Thyroid gland (tissue), 4 donors: ENCODE measurements at regions not wholly inside any gene's neighbourhood (a gene's known extent, or its start where the extent isn't known, plus 50 kb on each side); places are given as distances from the start of the nearest gene placed in this dataset.

Experiments
- DNase-seq, 2 donors: peaks; one replicate each; pipeline ENCODE4 v3.0.0-alpha.2; 2019
- H3K27ac ChIP-seq, 3 donors: fragments of 200-600 bp; sonication (generic); 1 replicate in 2 of 3; 2 replicates in 1 of 3; pipeline ENCODE4 v1.5.1; 2016 to 2019; ENCODE audit warnings: mild to moderate bottlenecking in 1 of 3, moderate library complexity in 1 of 3
- H3K27me3 ChIP-seq: fragments of 200-600 bp; sonication (generic); one replicate; pipeline ENCODE4 v1.5.1; 2019
- H3K36me3 ChIP-seq, 2 donors: fragments of 200-600 bp; sonication (generic); one replicate each; pipeline ENCODE4 v1.5.1; 2016 to 2019
- H3K4me1 ChIP-seq, 2 donors: fragments of 200-600 bp; sonication (generic); one replicate each; pipeline ENCODE4 v1.5.1; 2017 to 2019
- H3K4me3 ChIP-seq, 3 donors: fragments of 200-600 bp; sonication (generic); replicated peaks in 1 of 3; 1 replicate in 2 of 3; 2 replicates in 1 of 3; pipeline ENCODE4 v1.5.1; 2016; ENCODE audit warnings: mild to moderate bottlenecking in 1 of 3
- H3K9me3 ChIP-seq: fragments of 200-600 bp; sonication (generic); one replicate; pipeline ENCODE4 v1.5.1; 2017
- POLR2A ChIP-seq, 2 donors: fragments of 450-650 bp; IDR thresholded peaks; one replicate each; pipeline ENCODE4 v1.6.1; 2017; ENCODE audit warnings: antibody characterized with exemption in 2 of 2, mild to moderate bottlenecking in 2 of 2, moderate library complexity in 1 of 2
- WGBS, 2 donors: methylation state at CpG; one replicate each; pipeline ENCODE4 v1.1.5; 2017; 5-methylcytosine and 5-hydroxymethylcytosine counted together
- intact Hi-C: fragments of 100-400 bp; cut with DNase I; formaldehyde crosslinking; loops from one replicate; pipeline ENCODE4 v1.15.1; 2023
- TF ChIP-seq, protein P1 (sequence below), 6 experiments: fragments of 200-600 bp in 3 of 6; fragments of 450-650 bp in 3 of 6; sonication (generic) in 3 of 6; IDR thresholded peaks; one replicate each; pipeline ENCODE4 v1.5.1; 2016 to 2019; ENCODE audit warnings: antibody characterized with exemption in 6 of 6, mild to moderate bottlenecking in 2 of 6, inconsistent platforms in 1 of 6, moderate library complexity in 1 of 6

DNA sequence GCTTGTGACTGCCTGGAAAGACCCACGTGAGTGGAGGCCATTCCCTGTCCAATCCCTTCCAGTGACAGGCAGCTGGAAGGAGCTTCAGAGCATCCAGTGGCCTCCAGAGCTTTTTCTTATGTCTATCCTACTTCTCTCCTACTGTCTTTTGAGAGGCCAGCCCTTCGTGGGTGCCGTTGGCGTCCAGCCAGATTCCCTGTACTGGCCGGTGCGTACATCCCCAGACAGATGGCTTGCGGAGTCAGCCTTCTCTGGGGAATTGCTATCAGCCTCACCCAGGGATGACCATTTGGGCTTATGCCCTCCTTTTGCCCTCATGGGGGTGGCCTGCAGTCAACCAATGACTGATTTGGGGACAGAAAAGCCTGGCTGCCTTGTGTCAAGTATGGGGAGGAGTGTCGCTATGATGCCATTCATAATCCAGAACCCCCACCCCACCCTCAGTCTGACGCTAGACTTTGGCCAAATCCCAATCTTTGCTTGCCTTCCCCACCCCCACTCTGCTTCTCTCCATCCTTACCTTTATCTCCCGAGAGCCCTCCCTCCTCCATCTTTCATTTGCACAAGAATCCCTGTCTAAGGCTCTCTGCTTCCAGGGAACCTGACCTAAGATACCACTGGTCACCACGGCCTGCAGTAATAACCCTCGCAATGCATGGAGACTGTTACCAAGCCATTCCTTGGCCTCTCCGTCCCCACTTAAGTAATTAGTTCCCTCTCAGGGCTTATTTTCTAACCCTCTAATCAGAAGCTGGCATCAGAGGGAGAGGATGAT lies 150.3 kb upstream of the BCOR start:
- H3K4me3 ChIP-seq: no peak overlapping the region
- H3K36me3 ChIP-seq: no peaks in the 10 kb centered on the region
- no peaks in the 10 kb centered on the region for H3K9me3 ChIP-seq
- 81 to 86% methylated on average over 12 of the region's 13 CpGs for WGBS, 2 donors
- H3K27me3 ChIP-seq: no peaks in the 10 kb centered on the region
- peaks cover 4 to 5% of the 10 kb centered on the region in 2 donors for H3K4me1 ChIP-seq
- TF ChIP-seq, protein P1, sequence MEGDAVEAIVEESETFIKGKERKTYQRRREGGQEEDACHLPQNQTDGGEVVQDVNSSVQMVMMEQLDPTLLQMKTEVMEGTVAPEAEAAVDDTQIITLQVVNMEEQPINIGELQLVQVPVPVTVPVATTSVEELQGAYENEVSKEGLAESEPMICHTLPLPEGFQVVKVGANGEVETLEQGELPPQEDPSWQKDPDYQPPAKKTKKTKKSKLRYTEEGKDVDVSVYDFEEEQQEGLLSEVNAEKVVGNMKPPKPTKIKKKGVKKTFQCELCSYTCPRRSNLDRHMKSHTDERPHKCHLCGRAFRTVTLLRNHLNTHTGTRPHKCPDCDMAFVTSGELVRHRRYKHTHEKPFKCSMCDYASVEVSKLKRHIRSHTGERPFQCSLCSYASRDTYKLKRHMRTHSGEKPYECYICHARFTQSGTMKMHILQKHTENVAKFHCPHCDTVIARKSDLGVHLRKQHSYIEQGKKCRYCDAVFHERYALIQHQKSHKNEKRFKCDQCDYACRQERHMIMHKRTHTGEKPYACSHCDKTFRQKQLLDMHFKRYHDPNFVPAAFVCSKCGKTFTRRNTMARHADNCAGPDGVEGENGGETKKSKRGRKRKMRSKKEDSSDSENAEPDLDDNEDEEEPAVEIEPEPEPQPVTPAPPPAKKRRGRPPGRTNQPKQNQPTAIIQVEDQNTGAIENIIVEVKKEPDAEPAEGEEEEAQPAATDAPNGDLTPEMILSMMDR (IDR thresholded peaks at IDR 0.05): no peak
- TF ChIP-seq POLR2A (IDR thresholded peaks at IDR 0.05): no peak
- intact Hi-C loops: no loop called here
- H3K27ac ChIP-seq: no peak overlapping the region
- DNase-seq: no peak

DNA sequence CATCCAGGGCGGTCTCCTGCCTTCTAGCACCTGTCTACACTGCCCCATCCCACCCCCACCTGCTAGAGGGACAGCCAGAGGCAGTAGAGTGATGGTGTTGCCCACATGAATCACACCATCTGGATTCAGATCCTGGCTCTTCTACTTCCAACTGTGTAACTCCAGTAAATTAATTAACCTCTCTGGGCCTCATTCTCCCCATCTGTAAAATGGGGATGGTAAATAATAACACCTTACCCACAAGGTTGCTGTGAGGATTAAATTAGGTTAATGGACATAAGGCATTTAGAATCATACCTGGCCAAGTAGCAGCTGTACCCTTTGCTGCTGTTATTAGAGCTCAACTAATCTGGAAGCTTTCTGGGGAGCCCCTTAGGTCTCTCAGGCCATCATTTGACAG lies 149.6 kb upstream of the BCOR start:
- Histone ChIP-seq H3K36me3 (no peaks in the 10 kb centered on the region), H3K4me1 (peaks cover 4 to 5% of the 10 kb centered on the region in 2 donors), H3K27me3 (no peaks in the 10 kb centered on the region), H3K4me3 (no peak overlapping the region), H3K9me3 (no peaks in the 10 kb centered on the region), H3K27ac (no peak overlapping the region)
- 86 to 100% methylated on average over 1 of the region's 1 CpG for WGBS, 2 donors
- no peak for DNase-seq
- no peak for TF ChIP-seq POLR2A (IDR thresholded peaks at IDR 0.05)
- TF ChIP-seq, protein P1 (IDR thresholded peaks at IDR 0.05): no peak
- intact Hi-C loops: no loop called here

DNA sequence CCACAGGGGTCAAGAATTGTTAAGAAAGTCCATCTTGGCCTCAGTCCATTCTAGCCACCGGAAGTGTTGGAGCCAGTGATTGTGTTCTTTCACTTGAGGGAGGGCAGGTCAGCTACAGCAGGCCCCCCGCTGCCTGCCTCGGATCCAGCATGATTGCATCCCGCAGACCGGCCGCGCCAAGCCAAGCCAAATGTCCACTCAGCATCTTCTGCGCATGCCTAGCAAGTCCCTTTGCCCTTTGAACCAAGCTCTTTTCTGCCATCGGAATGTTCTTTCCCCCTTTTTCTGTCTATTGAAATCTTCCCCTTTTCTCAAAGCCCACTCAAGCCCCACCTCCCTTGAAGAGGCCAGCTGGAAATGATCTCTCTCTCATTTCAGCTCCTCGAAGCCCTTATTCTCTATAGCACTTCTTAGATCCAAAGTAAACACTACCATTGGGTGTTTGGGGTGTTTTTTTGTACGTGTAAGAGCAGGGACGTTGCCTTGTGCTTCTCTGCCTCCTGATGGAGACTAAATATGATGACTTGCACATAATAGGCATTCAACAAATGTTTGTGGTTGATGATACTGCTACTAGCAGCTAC lies 147.8 kb upstream of the BCOR start:
- Histone ChIP-seq H3K4me3 (no peak overlapping the region), H3K9me3 (no peaks in the 10 kb centered on the region), H3K27me3 (no peaks in the 10 kb centered on the region), H3K36me3 (no peaks in the 10 kb centered on the region), H3K4me1 (peaks cover 4 to 5% of the 10 kb centered on the region in 2 donors), H3K27ac (no peak overlapping the region)
- intact Hi-C loops: no loop called here
- DNase-seq: peak; percentile 10 to 16
- TF ChIP-seq, protein P1 (IDR thresholded peaks at IDR 0.05): peak in 3 of 6 experiments; percentile 22 to 31 (median 28)
- no peak for TF ChIP-seq POLR2A (IDR thresholded peaks at IDR 0.05)
- WGBS, 2 donors: 20 to 23% methylated on average over 12 of the region's 12 CpGs

GRCh38 chrX:40244980-40245379 lies 147.2 kb upstream of the BCOR start:
- Histone ChIP-seq H3K27me3 (no peaks in the 10 kb centered on the region), H3K27ac (no peak overlapping the region), H3K36me3 (no peaks in the 10 kb centered on the region), H3K9me3 (no peaks in the 10 kb centered on the region), H3K4me3 (no peak overlapping the region), H3K4me1 (peaks cover 4 to 5% of the 10 kb centered on the region in 2 donors)
- TF ChIP-seq POLR2A (IDR thresholded peaks at IDR 0.05): no peak
- TF ChIP-seq, protein P1 (IDR thresholded peaks at IDR 0.05): no peak
- intact Hi-C loops: no loop called here
- DNase-seq: no peak
- WGBS, 2 donors: 60 to 62% methylated on average over 3 to 11 of the region's 11 CpGs
